ENCODE measurements at regions not wholly inside any gene's neighbourhood (a gene's known extent, or its start where the extent isn't known, plus 50 kb on each side); places are given as distances from the start of the nearest gene placed in this dataset.
"Not testable (repeated sequence)": the region's sequence is repeated elsewhere in the genome, so short reads cannot be mapped to it uniquely, and the experiment has no call there.

DNA sequence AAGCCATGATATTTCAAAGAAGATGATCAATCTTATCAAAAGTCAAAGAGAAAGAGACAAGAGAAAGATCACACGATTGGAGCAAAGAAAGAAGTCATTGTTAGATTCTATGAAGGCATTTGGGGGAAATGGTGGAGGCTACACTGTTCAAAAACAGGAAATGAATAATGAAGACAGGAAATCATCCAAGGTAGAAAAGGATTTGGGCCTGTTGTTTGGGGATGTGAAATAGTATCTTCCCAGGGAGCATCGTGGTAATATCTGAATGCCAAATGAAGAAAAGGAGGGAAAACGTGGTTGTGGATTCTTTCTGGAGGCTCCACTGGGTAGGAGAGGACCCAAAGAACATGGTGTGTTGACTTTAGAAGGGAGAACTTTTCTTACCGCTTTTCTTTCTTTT lies 482.4 kb downstream of the NLGN4X start:
- Mint-ChIP-seq H3K9me3 (peaks cover 3% of the 10 kb centered on the region), H3K4me3 (no peak overlapping the region), H3K27me3 (no peaks in the 10 kb centered on the region), H3K36me3 (no peaks in the 10 kb centered on the region), H3K27ac (no peak overlapping the region), H3K4me1 (no peaks in the 10 kb centered on the region)
- DNase-seq: no peak
- CTCF ChIA-PET: no interaction called here

DNA sequence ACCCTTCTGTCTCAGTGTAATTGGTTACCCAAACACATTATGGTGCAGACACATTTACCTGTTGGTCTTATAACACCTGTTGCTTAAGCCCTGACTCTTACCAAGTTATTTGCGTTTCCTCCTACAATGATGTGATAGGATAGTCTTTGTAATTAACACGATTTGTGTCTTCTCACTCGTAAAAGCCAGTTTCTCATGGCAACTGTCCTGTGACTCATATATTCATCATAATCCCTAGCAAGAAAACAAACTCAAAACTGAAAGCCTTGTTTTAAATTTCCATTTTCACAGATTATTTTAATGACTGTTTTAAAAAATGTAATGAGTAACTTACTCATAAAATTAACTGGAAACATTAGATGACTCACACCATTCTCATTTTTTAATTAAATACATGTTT lies 495.2 kb downstream of the NLGN4X start:
- H3K9me3 Mint-ChIP-seq: peaks cover 3% of the 10 kb centered on the region
- CTCF ChIA-PET: no interaction called here
- no peaks in the 10 kb centered on the region for H3K36me3 Mint-ChIP-seq
- H3K4me3 Mint-ChIP-seq: no peak overlapping the region
- H3K27ac Mint-ChIP-seq: no peak overlapping the region
- DNase-seq: no peak
- no peaks in the 10 kb centered on the region for H3K4me1 Mint-ChIP-seq
- H3K27me3 Mint-ChIP-seq: no peaks in the 10 kb centered on the region

DNA sequence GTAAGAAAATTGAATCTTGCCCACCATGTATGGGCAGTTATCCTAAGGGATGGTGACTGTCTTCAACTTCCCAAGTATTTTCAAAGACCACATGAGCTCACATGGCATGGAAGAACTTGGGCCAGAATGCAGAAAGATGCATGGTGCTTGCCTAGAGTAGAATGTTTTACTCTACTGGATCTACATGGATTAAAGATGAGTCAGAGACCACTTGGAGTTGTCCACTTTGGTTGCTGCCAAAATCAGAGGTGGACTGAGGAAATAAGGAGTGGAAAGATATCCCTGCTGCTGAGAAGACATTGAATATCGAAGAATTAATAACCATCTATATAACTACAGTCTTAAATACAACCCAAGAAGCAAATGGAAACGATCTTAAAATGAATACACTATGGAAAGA lies 498.1 kb downstream of the NLGN4X start:
- no peaks in the 10 kb centered on the region for H3K4me1 Mint-ChIP-seq
- peaks cover 3% of the 10 kb centered on the region for H3K9me3 Mint-ChIP-seq
- H3K4me3 Mint-ChIP-seq: no peak overlapping the region
- H3K27me3 Mint-ChIP-seq: no peaks in the 10 kb centered on the region
- CTCF ChIA-PET: no interaction called here
- H3K36me3 Mint-ChIP-seq: no peaks in the 10 kb centered on the region
- H3K27ac Mint-ChIP-seq: no peak overlapping the region
- DNase-seq: no peak

GRCh38 chrX:5726224-5726623 lies 502.4 kb downstream of the NLGN4X start:
- peaks cover 3% of the 10 kb centered on the region for H3K9me3 Mint-ChIP-seq
- no peaks in the 10 kb centered on the region for H3K36me3 Mint-ChIP-seq
- no peaks in the 10 kb centered on the region for H3K27me3 Mint-ChIP-seq
- no peak for DNase-seq
- CTCF ChIA-PET: no interaction called here
- H3K27ac Mint-ChIP-seq: no peak overlapping the region
- no peaks in the 10 kb centered on the region for H3K4me1 Mint-ChIP-seq
- H3K4me3 Mint-ChIP-seq: no peak overlapping the region

DNA sequence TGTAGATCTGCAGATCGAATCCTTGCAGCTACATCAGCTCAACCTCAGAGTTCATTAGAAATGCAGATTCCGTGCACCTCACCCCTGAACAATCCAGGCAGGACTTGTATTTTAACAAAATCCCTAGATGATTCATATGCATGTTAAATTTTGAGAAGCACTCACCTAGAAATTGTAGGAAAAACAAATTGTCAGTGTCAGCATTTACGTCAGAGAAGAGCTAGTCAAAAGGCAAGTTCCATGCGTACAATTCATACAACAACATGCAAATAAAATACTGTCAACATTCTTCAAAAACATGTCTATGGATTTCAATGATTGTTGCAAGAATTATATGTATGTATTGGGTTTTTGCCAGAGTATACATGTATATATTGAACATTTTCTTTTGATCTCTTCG lies 504.5 kb downstream of the NLGN4X start:
- H3K36me3 Mint-ChIP-seq: no peaks in the 10 kb centered on the region
- CTCF ChIA-PET: no interaction called here
- H3K4me1 Mint-ChIP-seq: no peaks in the 10 kb centered on the region
- H3K9me3 Mint-ChIP-seq: peaks cover 3% of the 10 kb centered on the region
- H3K27ac Mint-ChIP-seq: no peak overlapping the region
- no peak for DNase-seq
- H3K27me3 Mint-ChIP-seq: no peaks in the 10 kb centered on the region
- H3K4me3 Mint-ChIP-seq: no peak overlapping the region

- no peak for DNase-seq
- Mint-ChIP-seq H3K9me3 (peaks cover 7% of the 10 kb centered on the region), H3K27me3 (no peaks in the 10 kb centered on the region), H3K36me3 (no peaks in the 10 kb centered on the region), H3K27ac (no peak overlapping the region), H3K4me1 (no peaks in the 10 kb centered on the region), H3K4me3 (no peak overlapping the region)
- CTCF ChIA-PET: no interaction called here
Measured at GRCh38 chrX:5718651-5719050, 510.0 kb downstream of the NLGN4X start.

GRCh38 chrX:5716666-5717065 lies 512.0 kb downstream of the NLGN4X start:
- Mint-ChIP-seq H3K9me3 (peaks cover 10% of the 10 kb centered on the region), H3K27me3 (no peaks in the 10 kb centered on the region), H3K4me1 (no peaks in the 10 kb centered on the region), H3K27ac (no peak overlapping the region), H3K36me3 (no peaks in the 10 kb centered on the region), H3K4me3 (no peak overlapping the region)
- no peak for DNase-seq
- CTCF ChIA-PET: no interaction called here

- no peak for DNase-seq
- no peak overlapping the region for H3K27ac Mint-ChIP-seq
- CTCF ChIA-PET: no interaction called here
- H3K4me1 Mint-ChIP-seq: no peaks in the 10 kb centered on the region
- no peak overlapping the region for H3K4me3 Mint-ChIP-seq
- H3K9me3 Mint-ChIP-seq: peaks cover 3% of the 10 kb centered on the region
- H3K27me3 Mint-ChIP-seq: no peaks in the 10 kb centered on the region
- H3K36me3 Mint-ChIP-seq: no peaks in the 10 kb centered on the region
Measured at GRCh38 chrX:5708251-5708650, 520.4 kb downstream of the NLGN4X start.

DNA sequence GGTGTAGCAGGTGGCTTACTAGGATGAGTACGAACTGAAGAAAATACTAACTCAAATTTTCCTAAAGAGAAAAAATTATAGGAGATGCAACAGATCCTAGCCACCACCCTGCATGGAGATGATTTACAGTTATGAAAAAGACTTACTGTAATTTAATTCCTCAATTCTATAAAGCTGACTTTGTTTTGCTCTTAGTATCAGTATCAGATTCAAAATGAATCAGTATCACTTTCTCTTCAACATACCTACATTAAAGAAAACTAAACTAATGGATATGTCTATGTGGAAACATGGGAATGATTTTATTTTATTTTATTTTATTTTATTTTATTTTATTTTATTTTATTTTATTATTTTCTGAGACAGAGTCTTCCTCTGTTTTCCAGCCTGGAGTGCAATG lies 525.8 kb downstream of the NLGN4X start:
- Mint-ChIP-seq H3K4me1 (no peaks in the 10 kb centered on the region), H3K9me3 (no peaks in the 10 kb centered on the region), H3K36me3 (no peaks in the 10 kb centered on the region), H3K27ac (no peak overlapping the region), H3K4me3 (no peak overlapping the region), H3K27me3 (no peaks in the 10 kb centered on the region)
- CTCF ChIA-PET: no interaction called here
- no peak for DNase-seq

DNA sequence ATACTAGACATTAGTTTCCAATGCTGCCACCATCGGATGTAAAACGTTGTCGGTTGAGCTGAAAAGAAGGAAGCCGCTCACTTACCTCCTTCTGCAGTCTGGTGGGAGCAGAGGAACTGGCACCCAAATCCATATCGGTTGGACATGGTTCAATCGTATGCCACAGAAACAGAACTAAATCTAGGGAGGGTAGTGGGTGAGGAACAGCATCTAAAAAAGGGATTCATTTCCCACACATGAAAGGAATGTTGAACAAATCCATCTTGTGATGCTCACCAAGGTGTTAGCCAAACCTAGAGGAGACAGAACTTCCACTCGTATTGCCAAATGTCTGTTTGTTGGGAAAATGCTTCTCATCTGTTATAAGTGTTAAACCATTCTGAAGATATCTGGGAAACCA lies 532.7 kb downstream of the NLGN4X start:
- H3K27ac Mint-ChIP-seq: no peak overlapping the region
- no peak for DNase-seq
- no peak overlapping the region for H3K4me3 Mint-ChIP-seq
- H3K4me1 Mint-ChIP-seq: no peaks in the 10 kb centered on the region
- H3K36me3 Mint-ChIP-seq: no peaks in the 10 kb centered on the region
- no peaks in the 10 kb centered on the region for H3K27me3 Mint-ChIP-seq
- CTCF ChIA-PET: no interaction called here
- H3K9me3 Mint-ChIP-seq: peaks cover 3% of the 10 kb centered on the region

DNA sequence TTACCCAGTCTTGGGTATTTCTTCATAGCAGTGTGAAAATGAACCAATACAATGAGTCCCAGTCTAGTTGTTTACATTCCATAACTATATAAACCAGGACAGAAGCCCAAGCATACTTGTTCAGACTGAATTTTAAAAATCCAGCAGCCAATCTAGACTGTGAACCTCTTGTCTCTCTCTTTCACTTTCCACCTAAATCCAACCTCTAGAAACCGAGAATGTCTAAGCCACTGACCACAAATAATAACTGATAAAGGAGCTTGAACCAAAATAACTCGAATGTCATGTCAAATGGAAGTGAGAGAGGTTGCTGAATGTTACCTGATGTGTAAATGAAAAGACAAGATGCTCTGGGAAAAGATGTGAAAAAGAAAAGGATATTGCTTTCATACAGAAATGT lies 544.7 kb downstream of the NLGN4X start:
- Mint-ChIP-seq H3K27me3 (no peaks in the 10 kb centered on the region), H3K9me3 (peaks cover 2% of the 10 kb centered on the region), H3K4me3 (no peak overlapping the region), H3K36me3 (no peaks in the 10 kb centered on the region), H3K4me1 (no peaks in the 10 kb centered on the region), H3K27ac (no peak overlapping the region)
- CTCF ChIA-PET: no interaction called here
- no peak for DNase-seq

GRCh38 chrX:5681159-5681558 lies 547.5 kb downstream of the NLGN4X start:
- Mint-ChIP-seq H3K36me3 (no peaks in the 10 kb centered on the region), H3K4me3 (no peak overlapping the region), H3K27me3 (no peaks in the 10 kb centered on the region), H3K4me1 (no peaks in the 10 kb centered on the region), H3K9me3 (peaks cover 2% of the 10 kb centered on the region), H3K27ac (no peak overlapping the region)
- CTCF ChIA-PET: no interaction called here
- no peak for DNase-seq

DNA sequence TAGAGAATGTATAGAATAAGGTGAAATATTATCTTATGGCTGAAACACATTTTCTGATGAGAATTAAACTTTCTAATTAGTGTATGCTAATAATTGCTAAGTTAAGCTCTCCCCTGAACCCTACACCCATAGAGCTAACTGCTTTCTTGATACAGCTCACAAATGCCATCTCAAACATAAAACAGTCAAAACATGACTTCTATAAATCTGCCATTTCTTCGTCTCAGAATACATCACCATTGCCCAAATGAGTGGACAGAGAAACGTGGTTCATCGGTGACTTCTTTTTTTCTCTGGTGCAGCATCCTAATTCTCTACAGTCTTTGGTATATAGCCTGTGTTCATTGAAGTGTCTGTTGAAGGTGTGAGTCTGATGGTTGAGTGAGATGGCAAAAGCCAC lies 554.6 kb downstream of the NLGN4X start:
- Mint-ChIP-seq H3K36me3 (no peaks in the 10 kb centered on the region), H3K27me3 (no peaks in the 10 kb centered on the region), H3K4me3 (no peak overlapping the region), H3K27ac (no peak overlapping the region), H3K9me3 (no peaks in the 10 kb centered on the region), H3K4me1 (no peaks in the 10 kb centered on the region)
- CTCF ChIA-PET: no interaction called here
- DNase-seq: no peak

- no peak for DNase-seq
- H3K27me3 Mint-ChIP-seq: no peaks in the 10 kb centered on the region
- no peaks in the 10 kb centered on the region for H3K9me3 Mint-ChIP-seq
- H3K4me1 Mint-ChIP-seq: no peaks in the 10 kb centered on the region
- no peaks in the 10 kb centered on the region for H3K36me3 Mint-ChIP-seq
- no peak overlapping the region for H3K4me3 Mint-ChIP-seq
- H3K27ac Mint-ChIP-seq: no peak overlapping the region
- CTCF ChIA-PET: no interaction called here
Measured at GRCh38 chrX:5672099-5672498, 556.6 kb downstream of the NLGN4X start.

GRCh38 chrX:5666689-5667088 lies 562.0 kb downstream of the NLGN4X start:
- H3K4me3 Mint-ChIP-seq, H3K27ac Mint-ChIP-seq, H3K27me3 Mint-ChIP-seq, DNase-seq, H3K4me1 Mint-ChIP-seq, H3K36me3 Mint-ChIP-seq, CTCF ChIA-PET, H3K9me3 Mint-ChIP-seq: not testable (repeated sequence)

DNA sequence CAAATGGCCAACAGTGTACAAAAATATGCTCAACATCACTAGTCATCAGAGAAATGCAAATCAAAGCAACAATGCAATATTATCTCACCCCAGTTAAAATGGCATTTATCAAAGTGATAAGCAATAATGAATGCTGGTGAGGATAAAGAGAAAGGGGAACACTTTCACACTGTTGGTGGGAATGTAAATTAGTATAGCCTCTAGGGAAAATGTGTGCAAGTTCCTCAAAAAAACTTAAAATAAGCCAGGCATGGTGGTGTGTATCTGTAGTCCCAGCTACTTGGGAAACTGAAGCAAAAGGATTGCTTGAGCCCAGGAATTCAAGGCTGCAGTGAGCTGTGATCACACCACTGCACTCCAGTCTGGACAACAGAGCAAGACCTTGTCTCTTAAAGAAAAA lies 572.1 kb downstream of the NLGN4X start:
- peaks cover 4% of the 10 kb centered on the region for H3K9me3 Mint-ChIP-seq
- CTCF ChIA-PET: no interaction called here

More for the DNA sequence above, 572.1 kb downstream of the NLGN4X start:
- no peaks in the 10 kb centered on the region for H3K4me1 Mint-ChIP-seq
- DNase-seq: no peak
- H3K4me3 Mint-ChIP-seq: no peak overlapping the region
- H3K27me3 Mint-ChIP-seq: no peaks in the 10 kb centered on the region
- no peaks in the 10 kb centered on the region for H3K36me3 Mint-ChIP-seq
- H3K27ac Mint-ChIP-seq: no peak overlapping the region

All from activated naive CD4-positive, alpha-beta T cell treated with anti-CD3 and anti-CD28 coated beads, Interleukin-2, amount 10 ng/mL, durations not matched to agents 7 days and 5 days (primary cell).